ENCODE measurements at regions not wholly inside any gene's neighbourhood (a gene's known extent, or its start where the extent isn't known, plus 50 kb on each side); places are given as distances from the start of the nearest gene placed in this dataset.

DNA sequence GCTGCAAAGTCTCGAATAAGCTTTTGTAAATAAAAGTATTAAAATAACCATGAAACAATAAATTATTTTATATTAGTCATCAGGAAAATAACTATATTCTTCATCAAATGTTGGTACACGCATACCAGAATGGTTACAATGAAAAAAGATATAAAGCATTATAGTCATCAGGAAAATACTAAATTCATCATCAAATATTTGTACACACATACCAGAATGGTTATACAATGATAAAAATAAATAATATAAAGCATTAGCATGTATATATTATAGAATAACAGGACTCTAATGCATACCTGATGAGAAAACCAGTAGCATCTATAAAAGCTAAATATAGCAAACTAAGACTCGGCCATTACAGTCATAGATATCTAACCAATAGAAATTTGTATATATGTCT, 202.9 kb downstream of the TRAM1L1 start:
- TF ChIP-seq, protein P1, sequence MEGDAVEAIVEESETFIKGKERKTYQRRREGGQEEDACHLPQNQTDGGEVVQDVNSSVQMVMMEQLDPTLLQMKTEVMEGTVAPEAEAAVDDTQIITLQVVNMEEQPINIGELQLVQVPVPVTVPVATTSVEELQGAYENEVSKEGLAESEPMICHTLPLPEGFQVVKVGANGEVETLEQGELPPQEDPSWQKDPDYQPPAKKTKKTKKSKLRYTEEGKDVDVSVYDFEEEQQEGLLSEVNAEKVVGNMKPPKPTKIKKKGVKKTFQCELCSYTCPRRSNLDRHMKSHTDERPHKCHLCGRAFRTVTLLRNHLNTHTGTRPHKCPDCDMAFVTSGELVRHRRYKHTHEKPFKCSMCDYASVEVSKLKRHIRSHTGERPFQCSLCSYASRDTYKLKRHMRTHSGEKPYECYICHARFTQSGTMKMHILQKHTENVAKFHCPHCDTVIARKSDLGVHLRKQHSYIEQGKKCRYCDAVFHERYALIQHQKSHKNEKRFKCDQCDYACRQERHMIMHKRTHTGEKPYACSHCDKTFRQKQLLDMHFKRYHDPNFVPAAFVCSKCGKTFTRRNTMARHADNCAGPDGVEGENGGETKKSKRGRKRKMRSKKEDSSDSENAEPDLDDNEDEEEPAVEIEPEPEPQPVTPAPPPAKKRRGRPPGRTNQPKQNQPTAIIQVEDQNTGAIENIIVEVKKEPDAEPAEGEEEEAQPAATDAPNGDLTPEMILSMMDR (IDR thresholded peaks at IDR 0.05), result no peak
- TF ChIP-seq POLR2A (IDR thresholded peaks at IDR 0.05), result no peak
